ENCODE measurements at regions not wholly inside any gene's neighbourhood (a gene's known extent, or its start where the extent isn't known, plus 50 kb on each side); places are given as distances from the start of the nearest gene placed in this dataset.
"Not testable (repeated sequence)": the region's sequence is repeated elsewhere in the genome, so short reads cannot be mapped to it uniquely, and the experiment has no call there.

DNA sequence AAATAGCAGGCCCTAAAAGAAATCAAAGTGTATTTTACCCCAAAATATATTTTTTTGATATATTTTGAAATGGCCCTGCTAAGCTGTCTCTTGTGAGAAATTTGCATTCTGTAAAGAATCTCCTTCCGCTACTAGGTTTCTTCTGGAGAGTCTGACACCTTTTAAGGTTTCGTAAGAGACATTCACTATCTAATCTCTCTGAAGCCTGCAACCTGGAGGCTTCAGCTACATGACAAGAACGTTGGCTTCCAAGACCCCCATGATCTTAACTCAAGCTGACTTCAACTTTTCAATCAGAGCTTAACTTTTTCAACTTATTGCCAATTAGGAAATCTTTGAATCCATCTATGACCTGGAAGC is 1894.9 kb upstream of the LRRTM1 start:
- no peaks in the 10 kb centered on the region for H3K9me3 ChIP-seq
- 63 to 68% methylated on average over 3 of the region's 3 CpGs for WGBS, 2 donors
- intact Hi-C loops (cut with DNase I): no loop called here
- no peak overlapping the region for H3K4me3 ChIP-seq
- H3K27me3 ChIP-seq: no peaks in the 10 kb centered on the region
- H3K27ac ChIP-seq: no peak overlapping the region
- TF ChIP-seq POLR2A (IDR thresholded peaks at IDR 0.05): no peak
- TF ChIP-seq, protein P1, sequence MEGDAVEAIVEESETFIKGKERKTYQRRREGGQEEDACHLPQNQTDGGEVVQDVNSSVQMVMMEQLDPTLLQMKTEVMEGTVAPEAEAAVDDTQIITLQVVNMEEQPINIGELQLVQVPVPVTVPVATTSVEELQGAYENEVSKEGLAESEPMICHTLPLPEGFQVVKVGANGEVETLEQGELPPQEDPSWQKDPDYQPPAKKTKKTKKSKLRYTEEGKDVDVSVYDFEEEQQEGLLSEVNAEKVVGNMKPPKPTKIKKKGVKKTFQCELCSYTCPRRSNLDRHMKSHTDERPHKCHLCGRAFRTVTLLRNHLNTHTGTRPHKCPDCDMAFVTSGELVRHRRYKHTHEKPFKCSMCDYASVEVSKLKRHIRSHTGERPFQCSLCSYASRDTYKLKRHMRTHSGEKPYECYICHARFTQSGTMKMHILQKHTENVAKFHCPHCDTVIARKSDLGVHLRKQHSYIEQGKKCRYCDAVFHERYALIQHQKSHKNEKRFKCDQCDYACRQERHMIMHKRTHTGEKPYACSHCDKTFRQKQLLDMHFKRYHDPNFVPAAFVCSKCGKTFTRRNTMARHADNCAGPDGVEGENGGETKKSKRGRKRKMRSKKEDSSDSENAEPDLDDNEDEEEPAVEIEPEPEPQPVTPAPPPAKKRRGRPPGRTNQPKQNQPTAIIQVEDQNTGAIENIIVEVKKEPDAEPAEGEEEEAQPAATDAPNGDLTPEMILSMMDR (IDR thresholded peaks at IDR 0.05): no peak
- DNase-seq (no peak), ATAC-seq (no peak)
- no peaks in the 10 kb centered on the region for H3K36me3 ChIP-seq (replicated peaks in 1 of 2; ENCODE audit: insufficient read depth in 1 of 2, low read depth in 2 of 2)
- no peaks in the 10 kb centered on the region for H3K4me1 ChIP-seq

DNA sequence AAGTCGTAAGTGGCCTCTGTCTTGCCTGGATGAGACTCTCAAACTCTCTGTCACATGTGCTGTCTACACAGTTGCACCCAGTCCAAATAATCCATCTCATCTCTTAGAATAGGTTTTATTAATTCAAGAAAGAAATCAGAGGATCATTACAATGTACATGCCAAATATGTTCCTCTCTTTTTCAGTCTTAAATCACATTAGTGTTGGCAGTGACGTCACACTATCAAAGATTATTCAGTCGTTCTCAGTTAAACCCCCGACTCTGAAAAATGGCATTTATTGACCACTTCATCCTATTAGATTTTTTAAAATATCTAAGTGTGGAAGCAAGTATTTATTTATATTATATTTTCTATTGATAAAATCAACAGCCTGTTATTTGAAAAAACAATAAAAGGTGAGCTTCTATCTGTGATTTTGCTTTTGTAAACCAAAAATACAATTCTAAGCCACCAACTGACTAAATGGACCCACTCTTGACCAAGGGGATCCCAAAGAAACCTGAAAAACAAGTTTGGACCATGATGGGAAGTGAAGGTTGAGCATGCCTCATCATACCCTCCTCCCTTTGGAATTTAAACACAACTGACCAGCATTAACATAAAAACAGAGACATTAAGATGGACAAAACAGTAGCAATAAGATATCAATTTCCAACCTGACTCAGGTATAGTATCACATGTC is 1894.4 kb upstream of the LRRTM1 start:
- WGBS, 2 donors: 74 to 75% methylated on average over 4 of the region's 4 CpGs
- DNase-seq (no peak), ATAC-seq (no peak)
- H3K27me3 ChIP-seq: no peaks in the 10 kb centered on the region
- no peaks in the 10 kb centered on the region for H3K9me3 ChIP-seq
- no peak overlapping the region for H3K27ac ChIP-seq
- H3K4me3 ChIP-seq: no peak overlapping the region
- no peaks in the 10 kb centered on the region for H3K36me3 ChIP-seq (replicated peaks in 1 of 2; ENCODE audit: insufficient read depth in 1 of 2, low read depth in 2 of 2)
- TF ChIP-seq POLR2A (IDR thresholded peaks at IDR 0.05): no peak
- intact Hi-C loops (cut with DNase I): no loop called here
- no peaks in the 10 kb centered on the region for H3K4me1 ChIP-seq

DNA sequence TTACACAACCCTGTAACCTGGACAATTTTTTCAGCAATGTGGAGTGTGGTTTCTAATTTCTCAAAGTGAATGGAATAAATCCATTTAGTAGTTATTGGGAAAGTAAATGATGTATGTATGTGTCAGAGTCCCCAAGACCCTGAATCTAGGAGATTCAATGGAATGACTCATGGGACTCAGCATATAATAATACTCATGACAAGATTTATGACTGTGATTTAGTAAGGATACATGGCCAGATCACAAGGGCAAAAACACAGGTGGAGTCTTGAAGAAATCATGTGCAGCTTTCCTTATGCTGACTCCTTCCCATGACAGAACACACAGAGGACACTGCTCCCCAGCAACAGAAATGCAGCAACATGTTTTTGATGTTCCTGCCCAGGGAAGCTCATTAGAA is 1877.7 kb upstream of the LRRTM1 start:
- H3K27ac ChIP-seq: no peak overlapping the region
- ATAC-seq (no peak), DNase-seq (no peak)
- H3K4me3 ChIP-seq: no peak overlapping the region
- intact Hi-C loops (cut with DNase I): no loop called here
- TF ChIP-seq POLR2A (IDR thresholded peaks at IDR 0.05): no peak
- TF ChIP-seq, protein P1 (IDR thresholded peaks at IDR 0.05): no peak
- no peaks in the 10 kb centered on the region for H3K27me3 ChIP-seq
- no peaks in the 10 kb centered on the region for H3K4me1 ChIP-seq
- H3K36me3 ChIP-seq (replicated peaks in 1 of 2; ENCODE audit: insufficient read depth in 1 of 2, low read depth in 2 of 2): no peaks in the 10 kb centered on the region
- H3K9me3 ChIP-seq: no peaks in the 10 kb centered on the region

DNA sequence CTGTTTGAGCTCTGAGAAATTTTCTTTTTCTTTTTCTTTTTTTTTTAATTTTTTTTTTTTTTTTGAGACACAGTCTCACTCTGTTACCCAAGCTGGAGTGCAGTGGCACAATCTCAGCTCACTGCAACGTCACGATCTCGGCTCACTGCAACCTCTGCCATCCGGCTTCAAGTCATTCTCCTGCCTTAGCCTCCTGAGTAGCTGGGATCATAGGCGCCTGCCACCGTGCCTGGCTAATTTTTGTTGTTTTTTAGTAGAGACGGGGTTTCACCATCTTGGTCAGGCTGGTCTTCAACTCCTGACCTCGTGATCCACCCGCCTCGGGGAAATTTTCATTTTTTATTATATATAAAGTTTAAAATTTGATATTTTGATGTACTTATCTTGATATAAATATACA is 1870.7 kb upstream of the LRRTM1 start:
- H3K27me3 ChIP-seq; H3K36me3 ChIP-seq (replicated peaks in 1 of 2; ENCODE audit: insufficient read depth in 1 of 2, low read depth in 2 of 2); H3K4me3 ChIP-seq; intact Hi-C loops (cut with DNase I); H3K9me3 ChIP-seq; ATAC-seq; DNase-seq; H3K27ac ChIP-seq; H3K4me1 ChIP-seq: not testable (repeated sequence)
- WGBS, 2 donors: 92 to 93% methylated on average over 10 of the region's 10 CpGs

DNA sequence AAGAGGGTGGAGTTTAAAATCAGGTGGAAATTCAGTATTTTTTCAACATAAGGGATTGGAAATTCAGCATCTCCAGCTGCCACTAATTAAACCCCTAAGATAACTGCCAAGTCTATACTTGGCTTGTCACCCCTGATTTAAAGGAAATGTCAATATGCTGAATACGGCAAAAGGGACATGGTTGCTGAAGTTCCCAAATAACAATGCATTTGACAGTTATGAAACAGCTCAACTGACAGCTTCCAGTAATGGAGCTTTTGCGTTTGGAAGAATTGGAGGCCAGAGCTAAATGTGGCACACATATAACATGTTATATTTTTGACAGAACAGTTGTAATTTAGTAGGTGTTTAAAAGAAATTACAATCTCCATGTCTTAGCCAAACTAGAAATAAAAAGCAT is 1867.9 kb upstream of the LRRTM1 start:
- Histone ChIP-seq H3K9me3 (no peaks in the 10 kb centered on the region), H3K27ac (no peak overlapping the region), H3K36me3 (replicated peaks in 1 of 2; ENCODE audit: insufficient read depth in 1 of 2, low read depth in 2 of 2) (no peaks in the 10 kb centered on the region), H3K4me1 (no peaks in the 10 kb centered on the region), H3K4me3 (no peak overlapping the region), H3K27me3 (no peaks in the 10 kb centered on the region)
- intact Hi-C loops (cut with DNase I): no loop called here
- ATAC-seq (no peak), DNase-seq (no peak)
- 67 to 77% methylated on average over 2 of the region's 2 CpGs for WGBS, 2 donors
- no peak for TF ChIP-seq POLR2A (IDR thresholded peaks at IDR 0.05)
- TF ChIP-seq, protein P1 (IDR thresholded peaks at IDR 0.05): no peak

DNA sequence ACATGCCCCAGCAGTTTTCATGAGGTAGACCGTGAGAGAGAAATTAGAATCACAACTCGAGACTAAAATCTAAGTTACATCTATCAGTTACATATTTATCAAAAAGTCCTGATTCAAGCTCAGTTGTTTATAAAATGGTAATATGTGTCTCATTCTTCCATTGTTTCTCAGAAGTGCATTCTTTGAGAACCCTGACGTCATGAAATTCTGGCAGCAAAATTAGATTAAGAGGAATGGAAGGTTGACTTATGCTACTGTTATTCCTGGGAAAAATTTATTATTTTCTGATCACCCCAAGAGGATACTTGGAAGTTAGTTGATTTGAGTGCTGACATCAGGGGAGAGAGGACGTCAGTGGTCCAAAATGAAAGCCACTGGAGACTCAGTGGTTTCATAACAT is 1864.8 kb upstream of the LRRTM1 start:
- H3K27ac ChIP-seq: no peak overlapping the region
- TF ChIP-seq, protein P1 (IDR thresholded peaks at IDR 0.05): no peak
- TF ChIP-seq POLR2A (IDR thresholded peaks at IDR 0.05): no peak
- ATAC-seq (no peak), DNase-seq (no peak)
- H3K4me3 ChIP-seq: no peak overlapping the region
- no peaks in the 10 kb centered on the region for H3K36me3 ChIP-seq (replicated peaks in 1 of 2; ENCODE audit: insufficient read depth in 1 of 2, low read depth in 2 of 2)
- H3K27me3 ChIP-seq: no peaks in the 10 kb centered on the region
- H3K4me1 ChIP-seq: no peaks in the 10 kb centered on the region
- WGBS, 2 donors: 63 to 73% methylated on average over 4 of the region's 4 CpGs
- intact Hi-C loops (cut with DNase I): no loop called here
- H3K9me3 ChIP-seq: no peaks in the 10 kb centered on the region

All from body of pancreas (tissue), 4 donors.